Mesenchymal stem cell (in vitro differentiated cells and primary cell): ENCODE measurements at regions not wholly inside any gene's neighbourhood (a gene's known extent, or its start where the extent isn't known, plus 50 kb on each side); places are given as distances from the start of the nearest gene placed in this dataset.

Experiments used
- DNase-seq: peaks from one replicate; pipeline ENCODE4 v3.0.0-alpha.2; 2013
- H2AFZ ChIP-seq: one replicate; pipeline ENCODE4 v1.6.1; 2013; ENCODE audit warnings: low read depth, mild to moderate bottlenecking, control low read depth, inconsistent platforms, low read length, moderate library complexity
- H2AK5ac ChIP-seq: 2 replicates; pipeline ENCODE4 v1.6.1; 2013; ENCODE audit warnings: low read length, moderate library complexity, mild to moderate bottlenecking, inconsistent platforms; ENCODE audit not compliant: severe bottlenecking
- H2BK120ac ChIP-seq: one replicate; pipeline ENCODE4 v1.6.1; 2013; ENCODE audit warnings: low read depth, mild to moderate bottlenecking, inconsistent platforms, low read length, moderate library complexity
- H2BK12ac ChIP-seq, 2 experiments: one replicate each; pipeline ENCODE4 v1.6.1; 2013; ENCODE audit warnings: inconsistent platforms in 2 of 2, low read length in 2 of 2, mild to moderate bottlenecking in 2 of 2, moderate library complexity in 2 of 2, control low read depth in 1 of 2
- H2BK15ac ChIP-seq: one replicate; pipeline ENCODE4 v1.6.1; 2013; ENCODE audit warnings: mild to moderate bottlenecking, low read depth, inconsistent platforms; ENCODE audit not compliant: poor library complexity, severe bottlenecking
- H2BK5ac ChIP-seq: 2 replicates; pipeline ENCODE4 v1.6.1; 2013; ENCODE audit warnings: low read depth, mild to moderate bottlenecking, low read length, control low read depth, inconsistent platforms; ENCODE audit not compliant: poor library complexity, severe bottlenecking
- H3K14ac ChIP-seq, 2 experiments: one replicate each; pipeline ENCODE4 v1.6.1; 2013; ENCODE audit warnings: inconsistent platforms in 2 of 2, low read length in 2 of 2, control low read depth in 1 of 2, mild to moderate bottlenecking in 1 of 2, moderate library complexity in 1 of 2
- H3K18ac ChIP-seq, 2 experiments: one replicate each; pipeline ENCODE4 v1.6.1; 2013; ENCODE audit warnings: inconsistent platforms in 2 of 2, low read length in 2 of 2, control low read depth in 1 of 2, low read depth in 1 of 2, mild to moderate bottlenecking in 1 of 2
- H3K23ac ChIP-seq, 2 experiments: one replicate each; pipeline ENCODE4 v1.6.1; 2013; ENCODE audit warnings: inconsistent platforms in 2 of 2, low read length in 2 of 2, mild to moderate bottlenecking in 2 of 2, moderate library complexity in 2 of 2, control low read depth in 1 of 2
- H3K27ac ChIP-seq: 2 replicates; pipeline ENCODE4 v1.5.1; 2013; ENCODE audit warnings: mild to moderate bottlenecking, moderate library complexity, low read length, control low read depth, inconsistent platforms; ENCODE audit not compliant: poor library complexity, severe bottlenecking
- H3K27me3 ChIP-seq, 2 experiments: 2 replicates each; pipeline versions ENCODE4 v1.6.1 to v1.7.0; 2013; ENCODE audit warnings: low read length in 2 of 2, mild to moderate bottlenecking in 2 of 2, moderate library complexity in 2 of 2, control low read depth in 1 of 2, inconsistent platforms in 1 of 2; ENCODE audit not compliant: control insufficient read depth in 1 of 2, insufficient read depth in 1 of 2
- H3K36me3 ChIP-seq, 2 experiments: 2 replicates each; pipeline versions ENCODE4 v1.6.1 to v1.7.0; 2013; ENCODE audit warnings: low read length in 2 of 2, control low read depth in 1 of 2, inconsistent platforms in 1 of 2, low read depth in 1 of 2, mild to moderate bottlenecking in 1 of 2; ENCODE audit not compliant: insufficient read depth in 2 of 2, control insufficient read depth in 1 of 2
- H3K4ac ChIP-seq, 2 experiments: one replicate each; pipeline ENCODE4 v1.6.1; 2013; ENCODE audit warnings: inconsistent platforms in 2 of 2, low read length in 2 of 2, mild to moderate bottlenecking in 2 of 2, moderate library complexity in 2 of 2, control low read depth in 1 of 2, low read depth in 1 of 2
- H3K4me1 ChIP-seq: 2 replicates; pipeline ENCODE4 v1.6.1; 2013; ENCODE audit warnings: low read depth, low read length, control low read depth; ENCODE audit not compliant: control insufficient read depth, insufficient read depth
- H3K4me2 ChIP-seq: 2 replicates; pipeline ENCODE4 v1.6.1; 2013; ENCODE audit warnings: low read length, mild to moderate bottlenecking, inconsistent platforms; ENCODE audit not compliant: poor library complexity, severe bottlenecking
- H3K4me3 ChIP-seq, 2 experiments: 2 replicates each; pipeline versions ENCODE4 v1.5.1 to v1.7.0; 2013; ENCODE audit warnings: low read length in 2 of 2, mild to moderate bottlenecking in 2 of 2, control low read depth in 1 of 2, low read depth in 1 of 2; ENCODE audit not compliant: insufficient read depth in 1 of 2
- H3K79me1 ChIP-seq: replicated peaks from 2 replicates; pipeline ENCODE4 v1.6.1; 2013; ENCODE audit warnings: mild to moderate bottlenecking, control low read depth, low read length, inconsistent platforms; ENCODE audit not compliant: poor library complexity, severe bottlenecking
- H3K9ac ChIP-seq: 2 replicates; pipeline ENCODE4 v1.7.0; 2013; ENCODE audit warnings: mild to moderate bottlenecking, low read length, moderate library complexity
- H3K9me3 ChIP-seq: 2 replicates; pipeline ENCODE4 v1.7.0; 2013; ENCODE audit warnings: mild to moderate bottlenecking, low read length; ENCODE audit not compliant: control insufficient read depth
- H4K8ac ChIP-seq: one replicate; pipeline ENCODE4 v1.6.1; 2013; ENCODE audit warnings: inconsistent platforms, mild to moderate bottlenecking, low read length, moderate library complexity
- H4K91ac ChIP-seq: one replicate; pipeline ENCODE4 v1.6.1; 2013; ENCODE audit warnings: mild to moderate bottlenecking, low read length, inconsistent platforms
- WGBS: methylation state at CpG from one replicate; pipeline ENCODE4 v1.1.7; 2013; ENCODE audit warnings: mixed read lengths; 5-methylcytosine and 5-hydroxymethylcytosine counted together

DNA sequence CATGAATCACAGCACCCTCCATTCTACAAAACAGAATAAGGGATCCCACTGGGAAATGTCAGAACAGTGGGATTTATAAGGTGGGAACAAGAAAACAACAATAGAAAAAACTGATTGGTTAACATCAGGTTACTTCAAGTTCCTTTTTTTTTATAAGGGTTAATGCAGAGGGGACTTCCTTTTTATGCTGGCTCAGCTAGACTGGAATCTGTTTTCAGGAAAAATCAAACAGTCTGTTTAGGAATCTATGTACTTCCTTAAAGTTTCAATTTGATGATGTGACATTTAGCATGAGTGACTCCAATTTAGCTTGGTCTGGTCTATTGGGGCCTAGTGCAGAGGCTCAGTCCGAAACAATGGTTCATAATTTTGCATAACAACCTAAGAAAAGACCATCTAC lies 192.9 kb downstream of the ADGRA3 start:
- no peak overlapping the region for H2BK120ac ChIP-seq
- no peaks in the 10 kb centered on the region for H3K36me3 ChIP-seq
- H3K27me3 ChIP-seq, result no peaks in the 10 kb centered on the region
- no peak overlapping the region for H4K8ac ChIP-seq
- no peaks in the 10 kb centered on the region for H3K9me3 ChIP-seq
- WGBS, result 100% methylated on average over 1 of the region's 1 CpG
- H3K4ac ChIP-seq, result no peak overlapping the region
- H3K18ac ChIP-seq, result no peak overlapping the region
- no peak overlapping the region for H3K23ac ChIP-seq
- no peak overlapping the region for H3K4me3 ChIP-seq
- no peak for DNase-seq
- no peak overlapping the region for H2AFZ ChIP-seq
- no peaks in the 10 kb centered on the region for H3K79me1 ChIP-seq
- H3K27ac ChIP-seq, result no peak overlapping the region
- no peak overlapping the region for H2BK5ac ChIP-seq
- no peaks in the 10 kb centered on the region for H3K4me1 ChIP-seq
- H2BK15ac ChIP-seq, result no peak overlapping the region
- no peak overlapping the region for H2BK12ac ChIP-seq
- H2AK5ac ChIP-seq, result no peak overlapping the region
- H3K9ac ChIP-seq, result no peak overlapping the region
- no peak overlapping the region for H3K14ac ChIP-seq
- H3K4me2 ChIP-seq, result no peak overlapping the region
- H4K91ac ChIP-seq, result no peak overlapping the region

GRCh38 chr4:22315628-22316027 lies 200.2 kb downstream of the ADGRA3 start:
- H3K9ac ChIP-seq, result no peak overlapping the region
- no peak overlapping the region for H2AFZ ChIP-seq
- no peak for DNase-seq
- no peak overlapping the region for H4K91ac ChIP-seq
- no peak overlapping the region for H3K14ac ChIP-seq
- WGBS, result 90% methylated on average over 1 of the region's 2 CpGs
- H3K36me3 ChIP-seq, result no peaks in the 10 kb centered on the region
- H3K23ac ChIP-seq, result no peak overlapping the region
- H3K9me3 ChIP-seq, result no peaks in the 10 kb centered on the region
- H2BK120ac ChIP-seq, result no peak overlapping the region
- H2AK5ac ChIP-seq, result no peak overlapping the region
- H3K18ac ChIP-seq, result no peak overlapping the region
- no peak overlapping the region for H3K4me2 ChIP-seq
- H3K27me3 ChIP-seq, result no peaks in the 10 kb centered on the region
- no peak overlapping the region for H4K8ac ChIP-seq
- no peaks in the 10 kb centered on the region for H3K79me1 ChIP-seq
- H3K4ac ChIP-seq, result no peak overlapping the region
- no peak overlapping the region for H3K27ac ChIP-seq
- no peak overlapping the region for H3K4me3 ChIP-seq
- no peak overlapping the region for H2BK12ac ChIP-seq
- no peaks in the 10 kb centered on the region for H3K4me1 ChIP-seq
- H2BK15ac ChIP-seq, result no peak overlapping the region
- H2BK5ac ChIP-seq, result no peak overlapping the region

GRCh38 chr4:22313976-22314375 lies 201.9 kb downstream of the ADGRA3 start:
- Histone ChIP-seq H2AK5ac (no peak overlapping the region), H2BK12ac (no peak overlapping the region), H3K9ac (no peak overlapping the region), H3K18ac (no peak overlapping the region), H2AFZ (no peak overlapping the region), H3K27me3 (no peaks in the 10 kb centered on the region), H3K9me3 (no peaks in the 10 kb centered on the region), H3K14ac (no peak overlapping the region), H2BK5ac (no peak overlapping the region), H4K8ac (no peak overlapping the region), H3K79me1 (no peaks in the 10 kb centered on the region), H3K4ac (no peak overlapping the region), H2BK120ac (no peak overlapping the region), H3K23ac (no peak overlapping the region), H3K36me3 (no peaks in the 10 kb centered on the region), H3K27ac (no peak overlapping the region), H3K4me3 (no peak overlapping the region), H3K4me1 (no peaks in the 10 kb centered on the region), H4K91ac (no peak overlapping the region), H3K4me2 (no peak overlapping the region), H2BK15ac (no peak overlapping the region)
- DNase-seq, result no peak

DNA sequence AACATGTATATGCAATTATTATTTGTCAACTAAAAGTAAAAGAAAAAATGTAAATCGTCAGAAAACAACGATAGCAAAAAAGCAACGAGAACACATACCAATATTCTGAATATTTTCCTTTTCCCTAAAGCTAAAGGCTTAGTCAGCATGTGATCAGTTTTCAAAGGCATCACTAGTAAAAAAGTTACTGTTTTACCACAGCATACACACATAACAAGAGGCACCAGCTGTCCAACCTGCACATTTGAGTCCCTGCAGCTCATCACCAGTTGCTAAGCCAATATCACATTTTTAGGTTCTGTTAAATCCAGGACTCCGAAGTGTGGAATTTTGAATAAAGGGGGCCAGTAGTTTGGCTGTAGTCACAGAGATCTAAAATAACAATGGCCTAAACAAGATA lies 203.8 kb downstream of the ADGRA3 start:
- Histone ChIP-seq H2AK5ac (no peak overlapping the region), H3K4me2 (no peak overlapping the region), H2BK5ac (no peak overlapping the region), H2AFZ (no peak overlapping the region), H2BK120ac (no peak overlapping the region), H3K18ac (no peak overlapping the region), H4K91ac (no peak overlapping the region), H3K23ac (no peak overlapping the region), H3K4ac (no peak overlapping the region), H3K4me3 (no peak overlapping the region), H3K14ac (no peak overlapping the region), H3K27me3 (no peaks in the 10 kb centered on the region), H3K79me1 (no peaks in the 10 kb centered on the region), H2BK15ac (no peak overlapping the region), H3K36me3 (no peaks in the 10 kb centered on the region), H3K9ac (no peak overlapping the region), H4K8ac (no peak overlapping the region), H3K9me3 (no peaks in the 10 kb centered on the region), H3K27ac (no peak overlapping the region), H3K4me1 (no peaks in the 10 kb centered on the region), H2BK12ac (no peak overlapping the region)
- WGBS, result 89% methylated on average over 4 of the region's 4 CpGs
- DNase-seq, result no peak
